Stimulated activated CD8-positive, alpha-beta memory T cell treated with anti-CD3 and anti-CD28 coated beads, Interleukin-2, amount 100 ng/mL, for 1 hour (primary cell): ENCODE measurements at regions not wholly inside any gene's neighbourhood (a gene's known extent, or its start where the extent isn't known, plus 50 kb on each side); places are given as distances from the start of the nearest gene placed in this dataset.
A peak's percentile ranks its signal among the peaks of the same experiment; 100 is the strongest.

Source experiments
- DNase-seq, 2 donors: peaks; one replicate each; pipeline ENCODE4 v3.0.0-alpha.2; 2020; ENCODE audit warnings: low read depth in 2 of 2

GRCh38 chr15:98418122-98418521 lies 230.2 kb upstream of the IGF1R start:
- DNase-seq, result no peak

- no peak for DNase-seq
Observed at GRCh38 chr15:98419173-98419780, 229.1 kb upstream of the IGF1R start.

- DNase-seq, result no peak
Observed at GRCh38 chr15:98420837-98421236, 227.5 kb upstream of the IGF1R start.

GRCh38 chr15:98421419-98422129 lies 226.8 kb upstream of the IGF1R start:
- DNase-seq, result peak; percentile 29 to 36

- DNase-seq, result no peak
Observed at GRCh38 chr15:98422130-98422478, 226.2 kb upstream of the IGF1R start.

- no peak for DNase-seq
Observed at GRCh38 chr15:98425173-98425572, 223.2 kb upstream of the IGF1R start.

GRCh38 chr15:98427321-98427720 lies 221.0 kb upstream of the IGF1R start:
- DNase-seq, result no peak

- DNase-seq, result peak; percentile 16 to 23
Observed at GRCh38 chr15:98428253-98428989, 219.9 kb upstream of the IGF1R start.

GRCh38 chr15:98431171-98431570 lies 217.2 kb upstream of the IGF1R start:
- DNase-seq, result no peak

- no peak for DNase-seq
Observed at GRCh38 chr15:98433346-98433745, 215.0 kb upstream of the IGF1R start.

- DNase-seq, result no peak
Observed at GRCh38 chr15:98433856-98434255, 214.5 kb upstream of the IGF1R start.

GRCh38 chr15:98437752-98438151 lies 210.6 kb upstream of the IGF1R start:
- no peak for DNase-seq

GRCh38 chr15:98438326-98438725 lies 210.0 kb upstream of the IGF1R start:
- DNase-seq, result no peak

GRCh38 chr15:98438907-98439306 lies 209.4 kb upstream of the IGF1R start:
- DNase-seq, result no peak

- DNase-seq, result no peak
Observed at GRCh38 chr15:98439523-98439942, 208.8 kb upstream of the IGF1R start.

- no peak for DNase-seq
Observed at GRCh38 chr15:98440917-98441316, 207.4 kb upstream of the IGF1R start.

GRCh38 chr15:98441599-98441998 lies 206.7 kb upstream of the IGF1R start:
- DNase-seq, result no peak

- DNase-seq, result peak in 1 of 2 donors; percentile 23
Observed at GRCh38 chr15:98442379-98442833, 205.9 kb upstream of the IGF1R start.

GRCh38 chr15:98442901-98443300 lies 205.4 kb upstream of the IGF1R start:
- DNase-seq, result no peak

- DNase-seq, result no peak
Observed at GRCh38 chr15:98443526-98443925, 204.8 kb upstream of the IGF1R start.

- DNase-seq, result no peak
Observed at GRCh38 chr15:98444138-98444537, 204.2 kb upstream of the IGF1R start.

GRCh38 chr15:98445315-98445714 lies 203.0 kb upstream of the IGF1R start:
- no peak for DNase-seq

GRCh38 chr15:98446083-98446482 lies 202.3 kb upstream of the IGF1R start:
- DNase-seq, result no peak
